Stomach (tissue), 8 donors: ENCODE measurements at regions not wholly inside any gene's neighbourhood (a gene's known extent, or its start where the extent isn't known, plus 50 kb on each side); places are given as distances from the start of the nearest gene placed in this dataset.

Source experiments
- DNase-seq, 2 donors: peaks; one replicate each; pipeline versions ENCODE4 v3.0.0 to v3.0.0-alpha.2; 2013 to 2019
- H3K27ac ChIP-seq, 5 donors: fragments of 200-600 bp in 4 of 5; sonication (generic) in 4 of 5; one replicate each; pipeline ENCODE4 v1.5.1; 2013 to 2019; ENCODE audit warnings: mild to moderate bottlenecking in 1 of 5, moderate library complexity in 1 of 5
- H3K27me3 ChIP-seq, 3 donors: fragments of 200-600 bp; sonication (generic); one replicate each; pipeline ENCODE4 v1.5.1; 2017 to 2019; ENCODE audit warnings: mixed run types in 1 of 3
- H3K36me3 ChIP-seq, 4 donors: fragments of 200-600 bp; sonication (generic); 1 replicate in 3 of 4; 2 replicates in 1 of 4; pipeline ENCODE4 v1.5.1; 2016 to 2019
- H3K4me1 ChIP-seq, 4 donors: fragments of 200-600 bp; sonication (generic); one replicate each; pipeline ENCODE4 v1.5.1; 2016 to 2019
- H3K4me3 ChIP-seq, 4 donors: fragments of 200-600 bp; sonication (generic) in 3 of 4; one replicate each; pipeline ENCODE4 v1.5.1; 2016 to 2019; ENCODE audit warnings: mild to moderate bottlenecking in 1 of 4
- H3K9me3 ChIP-seq, 4 donors: fragments of 200-600 bp; sonication (generic); one replicate each; pipeline ENCODE4 v1.5.1; 2016 to 2019
- CTCF ChIP-seq, 7 experiments: fragments of 450-650 bp in 4 of 7; fragments of 200-600 bp in 3 of 7; sonication (generic) in 3 of 7; IDR thresholded peaks; one replicate each; pipeline ENCODE4 v1.5.1; 2016 to 2019; ENCODE audit warnings: antibody characterized with exemption in 7 of 7, control low read depth in 2 of 7, mild to moderate bottlenecking in 1 of 7
- EP300 ChIP-seq: sonication (generic); formaldehyde crosslinking; IDR thresholded peaks from one replicate; pipeline ENCODE4 v1.6.1; 2017; ENCODE audit warnings: antibody characterized with exemption
- POLR2A ChIP-seq, 4 donors: fragments of 450-650 bp; IDR thresholded peaks; one replicate each; pipeline ENCODE4 v1.6.1; 2016; ENCODE audit warnings: antibody characterized with exemption in 4 of 4, control low read depth in 2 of 4, mild to moderate bottlenecking in 1 of 4, moderate library complexity in 1 of 4
- POLR2AphosphoS5 ChIP-seq, 3 donors: sonication (generic); formaldehyde crosslinking; IDR thresholded peaks; one replicate each; pipeline ENCODE4 v1.6.1; 2016; ENCODE audit warnings: antibody characterized with exemption in 3 of 3
- WGBS, 5 donors: extraction: QIAGEN DNeasy Blood & Tissue Kit in 3 of 5; methylation state at CpG; one replicate each; pipeline versions ENCODE4 v1.1.5 to v1.1.7; 2013 to 2018; 5-methylcytosine and 5-hydroxymethylcytosine counted together
- intact Hi-C: fragments of 100-400 bp; cut with DNase I; formaldehyde crosslinking; loops from one replicate; pipeline ENCODE4 v1.15.1; 2023; ENCODE audit warnings: low total_unique reads
- donor health status: healthy with polysubstance abuse.
- donor health status: Bipolar disorder and iron deficiency.
- donor health status: healthy.

GRCh38 chr1:193740762-193741161, 554.3 kb upstream of the B3GALT2 start:
- no peak overlapping the region for H3K4me3 ChIP-seq
- intact Hi-C loops = no loop called here
- H3K36me3 ChIP-seq = no peaks in the 10 kb centered on the region
- no peaks in the 10 kb centered on the region for H3K4me1 ChIP-seq
- H3K27ac ChIP-seq = no peak overlapping the region
- H3K27me3 ChIP-seq = no peaks in the 10 kb centered on the region
- WGBS, 5 donors = 76 to 88% (median 82%) methylated on average over 1 of the region's 1 CpG
- no peak for DNase-seq
- TF ChIP-seq POLR2AphosphoS5 (IDR thresholded peaks at IDR 0.05) (no peak), EP300 (no peak), POLR2A (IDR thresholded peaks at IDR 0.05) (no peak), CTCF (IDR thresholded peaks at IDR 0.05) (no peak)
- H3K9me3 ChIP-seq = no peaks in the 10 kb centered on the region

- WGBS, 5 donors = 88 to 94% (median 89%) methylated on average over 3 of the region's 3 CpGs
- no peak overlapping the region for H3K4me3 ChIP-seq
Measured at GRCh38 chr1:193736507-193736906, 550.1 kb upstream of the B3GALT2 start.

GRCh38 chr1:193733674-193734073, 547.3 kb upstream of the B3GALT2 start:
- WGBS, 5 donors = 38 to 52% (median 40%) methylated on average over 3 of the region's 3 CpGs
- Histone ChIP-seq H3K4me1 (no peaks in the 10 kb centered on the region), H3K36me3 (no peaks in the 10 kb centered on the region), H3K9me3 (no peaks in the 10 kb centered on the region), H3K4me3 (no peak overlapping the region), H3K27me3 (no peaks in the 10 kb centered on the region), H3K27ac (no peak overlapping the region)
- DNase-seq = no peak
- TF ChIP-seq EP300 = no peak
- no peak for TF ChIP-seq POLR2AphosphoS5 (IDR thresholded peaks at IDR 0.05)
- TF ChIP-seq POLR2A (IDR thresholded peaks at IDR 0.05) = no peak
- TF ChIP-seq CTCF (IDR thresholded peaks at IDR 0.05) = no peak
- intact Hi-C loops = no loop called here

More at GRCh38 chr1:193736507-193736906, 550.1 kb upstream of the B3GALT2 start:
- no peak for DNase-seq
- no peaks in the 10 kb centered on the region for H3K9me3 ChIP-seq
- no peak overlapping the region for H3K27ac ChIP-seq
- H3K4me1 ChIP-seq = no peaks in the 10 kb centered on the region
- H3K36me3 ChIP-seq = no peaks in the 10 kb centered on the region
- intact Hi-C loops = no loop called here
- no peaks in the 10 kb centered on the region for H3K27me3 ChIP-seq
- TF ChIP-seq POLR2AphosphoS5 (IDR thresholded peaks at IDR 0.05) (no peak), EP300 (no peak), POLR2A (IDR thresholded peaks at IDR 0.05) (no peak), CTCF (IDR thresholded peaks at IDR 0.05) (no peak)

- H3K27ac ChIP-seq = no peak overlapping the region
- no peak for DNase-seq
- 60 to 71% (median 67%) methylated on average over 3 of the region's 3 CpGs for WGBS, 5 donors
Measured at GRCh38 chr1:193730017-193730416, 543.6 kb upstream of the B3GALT2 start.

More at GRCh38 chr1:193730017-193730416, 543.6 kb upstream of the B3GALT2 start:
- Histone ChIP-seq H3K4me3 (no peak overlapping the region), H3K36me3 (no peaks in the 10 kb centered on the region), H3K4me1 (no peaks in the 10 kb centered on the region), H3K9me3 (no peaks in the 10 kb centered on the region), H3K27me3 (no peaks in the 10 kb centered on the region)
- TF ChIP-seq EP300 (no peak), CTCF (IDR thresholded peaks at IDR 0.05) (no peak), POLR2AphosphoS5 (IDR thresholded peaks at IDR 0.05) (no peak), POLR2A (IDR thresholded peaks at IDR 0.05) (no peak)
- intact Hi-C loops = no loop called here
